ENCODE measurements at regions not wholly inside any gene's neighbourhood (a gene's known extent, or its start where the extent isn't known, plus 50 kb on each side); places are given as distances from the start of the nearest gene placed in this dataset.

DNA sequence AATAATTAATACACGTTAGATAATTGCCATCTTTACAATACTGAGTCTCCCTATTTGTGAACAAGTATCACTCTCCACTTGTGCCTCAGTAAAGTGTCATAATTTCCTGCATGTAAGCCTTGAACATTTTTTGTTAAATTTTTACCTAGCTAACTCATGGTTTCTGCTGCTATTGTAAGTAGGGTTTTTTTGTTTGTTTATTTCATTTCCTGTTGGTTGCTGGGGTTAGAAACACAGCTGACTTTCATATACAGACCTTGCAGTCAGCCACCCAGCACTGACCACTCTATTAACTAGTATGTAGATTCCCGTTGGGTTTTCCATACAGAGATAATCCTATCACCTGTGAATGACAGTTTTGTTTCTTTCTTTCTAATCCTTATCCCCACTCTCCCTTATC lies 133.3 kb downstream of the MPP7 start:
- intact Hi-C loops (cut with micrococcal nuclease) (no loop called here), dilution Hi-C loops (cut with MboI; ENCODE audit: extremely low pct_ligation_motif_present, low sequenced_read_pairs) (no loop called here)
- Histone ChIP-seq H3K9ac (replicated peaks; ENCODE audit: extremely low read depth, insufficient read depth, low read length) (no peak overlapping the region), H3K9me1 (replicated peaks; ENCODE audit: control insufficient read depth, extremely low read depth, insufficient read depth, low read length) (no peaks in the 10 kb centered on the region), H3K79me2 (ENCODE audit: control insufficient read depth, insufficient read depth, low read length) (no peaks in the 10 kb centered on the region), H3K4me1 (ENCODE audit: control insufficient read depth, extremely low read depth, insufficient read depth, low read length) (no peaks in the 10 kb centered on the region), H3K4me2 (ENCODE audit: insufficient read depth, low read length) (no peak overlapping the region), H2AFZ (ENCODE audit: low read depth, low read length) (no peak overlapping the region), H4K20me1 (replicated peaks; ENCODE audit: control insufficient read depth, extremely low read depth, insufficient read depth, low read length) (no peaks in the 10 kb centered on the region), H3K9me3 (replicated peaks; ENCODE audit: control insufficient read depth, insufficient read depth, low read length) (no peaks in the 10 kb centered on the region), H3K36me3 (ENCODE audit: control insufficient read depth in 2 of 2, extremely low read depth in 1 of 2, insufficient read depth in 2 of 2, low read length in 2 of 2) (no peaks in the 10 kb centered on the region), H3K4me3 (replicated peaks in 1 of 3; ENCODE audit: insufficient read depth in 1 of 3, low read depth in 1 of 3, low read length in 3 of 3) (no peak overlapping the region), H3K27ac (ENCODE audit: insufficient read depth, low read depth, low read length) (no peak overlapping the region), H3K27me3 (ENCODE audit: control insufficient read depth in 2 of 2, insufficient read depth in 2 of 2, low read length in 2 of 2) (no peaks in the 10 kb centered on the region)
- no peak for DNase-seq (ENCODE audit: low read depth, low spot score)
- BruUV-seq (replicated peaks): no TSS peak
- ChIA-PET POLR2A (no interaction called here), CTCF (interaction anchor here (1.1 kb wide), 1 partner anchor 10 kb away, joined by 4 read pairs; no protein-coding TSS in a partner anchor)
- FAIRE-seq: no peak
- TF ChIP-seq JUN (IDR thresholded peaks at IDR 0.05; ENCODE audit: borderline replicate concordance, insufficient read depth, insufficient read length, low read depth) (no peak), FOS (IDR thresholded peaks at IDR 0.05; ENCODE audit: borderline replicate concordance, insufficient read depth, low read length) (no peak), GATA2 (IDR thresholded peaks at IDR 0.05; ENCODE audit: insufficient read depth, insufficient read length, low read depth, low read length) (no peak), MYC (IDR thresholded peaks at IDR 0.05; ENCODE audit: low read depth, low read length) (no peak), EZH2 (IDR thresholded peaks at IDR 0.05; ENCODE audit: borderline replicate concordance, low read depth, low read length, severe bottlenecking) (no peak), POLR2AphosphoS5 (IDR thresholded peaks at IDR 0.05; ENCODE audit: insufficient read depth, low read depth, low read length) (no peak), POLR2A (IDR thresholded peaks at IDR 0.05; ENCODE audit: low read depth, low read length) (no peak)
- TF ChIP-seq, protein P1, sequence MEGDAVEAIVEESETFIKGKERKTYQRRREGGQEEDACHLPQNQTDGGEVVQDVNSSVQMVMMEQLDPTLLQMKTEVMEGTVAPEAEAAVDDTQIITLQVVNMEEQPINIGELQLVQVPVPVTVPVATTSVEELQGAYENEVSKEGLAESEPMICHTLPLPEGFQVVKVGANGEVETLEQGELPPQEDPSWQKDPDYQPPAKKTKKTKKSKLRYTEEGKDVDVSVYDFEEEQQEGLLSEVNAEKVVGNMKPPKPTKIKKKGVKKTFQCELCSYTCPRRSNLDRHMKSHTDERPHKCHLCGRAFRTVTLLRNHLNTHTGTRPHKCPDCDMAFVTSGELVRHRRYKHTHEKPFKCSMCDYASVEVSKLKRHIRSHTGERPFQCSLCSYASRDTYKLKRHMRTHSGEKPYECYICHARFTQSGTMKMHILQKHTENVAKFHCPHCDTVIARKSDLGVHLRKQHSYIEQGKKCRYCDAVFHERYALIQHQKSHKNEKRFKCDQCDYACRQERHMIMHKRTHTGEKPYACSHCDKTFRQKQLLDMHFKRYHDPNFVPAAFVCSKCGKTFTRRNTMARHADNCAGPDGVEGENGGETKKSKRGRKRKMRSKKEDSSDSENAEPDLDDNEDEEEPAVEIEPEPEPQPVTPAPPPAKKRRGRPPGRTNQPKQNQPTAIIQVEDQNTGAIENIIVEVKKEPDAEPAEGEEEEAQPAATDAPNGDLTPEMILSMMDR (IDR thresholded peaks at IDR 0.05; ENCODE audit: extremely low read depth in 1 of 2, insufficient read depth in 1 of 2, low read depth in 1 of 2, low read length in 2 of 2): no peak
- TF ChIP-seq, protein P2, sequence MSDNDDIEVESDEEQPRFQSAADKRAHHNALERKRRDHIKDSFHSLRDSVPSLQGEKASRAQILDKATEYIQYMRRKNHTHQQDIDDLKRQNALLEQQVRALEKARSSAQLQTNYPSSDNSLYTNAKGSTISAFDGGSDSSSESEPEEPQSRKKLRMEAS (IDR thresholded peaks at IDR 0.05; ENCODE audit: insufficient read depth, insufficient read length): no peak

Data from endothelial cell of umbilical vein (primary cell).